ENCODE measurements at regions not wholly inside any gene's neighbourhood (a gene's known extent, or its start where the extent isn't known, plus 50 kb on each side); places are given as distances from the start of the nearest gene placed in this dataset.

DNA sequence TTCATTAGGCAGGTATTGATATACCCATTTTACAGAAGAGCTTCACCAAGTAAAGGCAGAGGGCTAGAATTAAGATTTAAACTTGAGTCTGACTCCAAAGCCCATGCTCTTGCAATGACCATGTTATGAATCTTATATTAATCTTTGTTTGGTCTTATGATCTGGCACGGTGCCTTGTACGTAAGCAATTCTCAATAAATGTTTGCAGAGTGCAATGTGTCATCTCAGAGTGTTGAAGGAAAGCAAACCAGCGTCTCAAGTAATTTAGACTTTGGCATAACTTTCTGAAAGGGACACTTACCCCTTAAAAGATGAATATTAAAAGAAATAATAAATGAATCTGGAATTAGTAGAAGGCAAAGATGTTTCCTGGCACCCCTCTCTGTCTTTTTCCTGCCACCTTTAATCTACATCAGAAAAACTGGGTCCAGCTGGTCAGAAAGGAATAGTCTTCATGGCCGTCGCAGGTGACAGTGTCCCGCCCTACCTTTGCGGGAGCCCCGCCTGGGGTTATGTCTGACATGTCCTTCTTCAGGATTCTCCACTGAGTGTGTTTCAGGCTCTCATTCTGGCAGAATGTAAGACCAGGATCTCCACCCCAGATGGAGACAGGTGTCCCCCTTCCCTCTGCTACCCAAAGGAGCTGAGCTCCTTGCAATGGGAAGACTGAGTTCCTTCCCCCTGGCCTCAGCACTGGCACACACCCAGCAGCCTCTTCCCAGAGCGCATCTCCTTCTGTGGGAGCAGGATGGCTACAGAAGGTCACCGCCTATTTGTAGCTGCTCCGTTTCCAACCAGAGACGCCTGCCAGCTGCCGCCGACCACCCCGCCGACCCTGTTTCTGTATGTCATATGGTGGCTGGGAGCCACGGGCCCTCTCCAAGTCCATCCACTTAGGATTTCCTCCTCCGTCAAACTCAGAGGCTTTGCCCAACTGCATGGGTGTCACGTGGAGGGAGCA is 266.3 kb upstream of the ECI2 start:
- DNase-seq, result no peak

GRCh38 chr6:4399656-4400055 is 264.3 kb upstream of the ECI2 start:
- no peak for DNase-seq

- no peak for DNase-seq
Measured at GRCh38 chr6:4398791-4399190, 263.4 kb upstream of the ECI2 start.

- no peak for DNase-seq
Measured at GRCh38 chr6:4397307-4397706, 261.9 kb upstream of the ECI2 start.

GRCh38 chr6:4396044-4396443 is 260.7 kb upstream of the ECI2 start:
- no peak for DNase-seq

DNA sequence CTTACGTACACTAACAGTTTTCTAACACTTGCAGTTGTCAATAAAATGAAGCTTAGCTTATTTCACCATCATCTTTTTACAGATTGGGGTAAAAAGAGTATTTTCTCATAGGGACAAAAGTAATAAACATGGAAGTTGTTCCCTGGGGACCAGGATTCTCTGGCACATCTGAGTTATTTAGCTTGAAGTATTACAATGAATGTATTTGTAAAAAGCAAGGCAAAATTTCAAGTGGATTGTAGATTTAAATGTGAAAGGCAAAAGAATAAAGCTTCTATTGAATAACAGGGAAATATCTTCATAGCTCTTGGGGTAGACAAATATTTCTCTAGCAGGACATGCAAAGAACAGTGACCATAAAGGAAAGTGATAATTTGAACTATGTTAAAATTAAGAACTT is 260.0 kb upstream of the ECI2 start:
- DNase-seq, result no peak

DNA sequence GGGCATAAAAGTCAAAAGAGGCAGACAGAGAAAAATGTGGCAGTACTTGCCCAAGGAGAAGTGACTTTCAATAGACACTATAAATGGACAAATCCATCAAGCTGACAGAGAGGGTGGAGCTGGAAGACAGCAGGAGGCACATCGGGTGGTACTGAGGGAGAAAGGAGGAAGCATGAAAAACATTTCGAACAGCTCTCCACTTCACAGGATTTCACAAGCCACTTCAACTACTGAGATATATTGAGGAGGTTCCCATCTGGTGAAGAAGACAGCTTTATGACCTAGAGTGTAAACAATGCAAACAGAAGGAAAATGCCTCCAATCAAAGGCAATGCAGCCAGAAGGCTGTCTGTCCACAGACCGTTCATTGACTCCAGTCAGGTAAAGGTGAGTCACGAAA is 259.4 kb upstream of the ECI2 start:
- DNase-seq, result no peak

DNA sequence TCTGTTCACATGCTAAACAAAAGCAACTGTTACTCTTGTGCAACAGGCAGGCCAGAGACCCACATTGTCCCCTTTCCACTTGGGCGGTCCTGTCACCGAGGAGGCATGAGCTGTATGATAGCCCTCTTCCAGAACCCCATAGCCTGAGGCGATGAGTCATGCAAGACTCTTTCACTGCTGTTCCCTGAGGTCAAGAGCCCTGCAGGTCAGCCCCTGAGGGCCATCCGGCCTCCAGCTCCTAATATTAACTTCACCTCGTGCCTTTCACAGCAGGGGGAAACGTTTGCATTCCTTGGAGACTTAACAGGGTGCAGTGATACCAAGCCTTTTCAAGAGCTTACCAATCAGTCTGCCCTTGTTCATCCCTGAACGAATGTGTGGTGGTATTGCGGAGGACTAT is 253.3 kb upstream of the ECI2 start:
- no peak for DNase-seq

GRCh38 chr6:4384656-4385055 is 249.3 kb upstream of the ECI2 start:
- DNase-seq, result no peak

GRCh38 chr6:4383910-4384638 is 248.7 kb upstream of the ECI2 start:
- DNase-seq, result no peak

DNA sequence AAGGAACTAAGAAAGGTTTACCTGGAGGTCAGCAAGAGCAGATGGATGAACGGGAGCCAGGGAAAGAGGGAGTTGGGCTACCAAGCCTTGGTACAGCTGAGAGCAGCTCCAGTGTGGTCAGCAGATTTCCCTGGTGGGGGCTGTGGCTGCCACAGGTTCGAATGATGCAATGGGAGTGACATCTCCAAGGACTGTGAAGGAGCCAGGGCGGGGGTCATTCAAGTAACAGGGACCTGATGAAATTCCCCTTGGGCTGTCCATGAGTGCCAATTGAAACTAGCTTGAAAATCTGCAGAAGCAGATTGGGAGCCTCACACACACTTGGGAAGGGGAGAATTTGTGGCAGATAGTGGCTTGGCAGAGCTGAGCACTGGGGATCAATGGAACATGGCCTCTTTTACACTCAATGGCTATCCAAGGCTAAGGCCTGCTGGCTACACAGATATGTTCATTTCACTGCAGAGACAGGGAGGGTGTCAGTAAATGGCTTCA is 247.0 kb upstream of the ECI2 start:
- DNase-seq, result no peak

DNA sequence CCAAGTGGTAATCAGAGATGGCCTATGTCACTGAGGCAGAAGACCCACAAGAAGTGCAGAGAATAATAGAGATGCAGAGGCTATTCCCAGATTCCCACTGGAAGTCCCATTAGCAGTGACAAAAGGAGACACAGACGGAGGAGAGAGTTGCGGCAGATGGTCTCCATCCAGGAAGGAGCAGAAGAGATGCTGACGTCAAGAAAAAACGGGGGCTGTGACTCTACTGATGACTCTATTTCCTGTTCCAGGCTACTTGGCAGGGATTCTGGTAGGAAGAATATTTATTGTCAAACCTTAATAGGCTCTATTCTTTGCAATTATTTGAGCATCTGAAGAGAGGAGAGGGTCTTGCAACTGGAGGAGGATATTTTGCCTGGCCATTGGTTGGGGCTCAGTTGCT is 246.0 kb upstream of the ECI2 start:
- no peak for DNase-seq

DNA sequence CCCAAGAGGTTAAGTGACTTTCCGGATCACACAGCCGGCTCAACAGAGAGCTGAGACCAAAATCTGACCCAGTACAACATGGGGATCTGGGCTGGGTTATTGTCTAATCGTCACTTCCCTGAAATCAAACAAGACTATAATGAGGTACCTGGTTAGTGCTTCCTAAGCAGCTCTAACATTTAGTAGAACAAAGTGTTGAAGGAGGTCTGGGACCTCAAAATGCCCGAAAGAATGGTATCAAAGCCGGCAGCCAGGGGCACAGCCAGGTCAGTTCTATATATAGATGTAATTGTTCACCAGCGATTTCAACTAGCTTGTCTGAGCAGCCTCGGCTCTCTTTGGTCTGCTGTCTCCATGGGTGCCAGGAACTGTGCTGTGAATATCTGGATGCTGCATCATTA is 245.5 kb upstream of the ECI2 start:
- DNase-seq, result no peak

- DNase-seq, result no peak
Measured at GRCh38 chr6:4379958-4380357, 244.6 kb upstream of the ECI2 start.

DNA sequence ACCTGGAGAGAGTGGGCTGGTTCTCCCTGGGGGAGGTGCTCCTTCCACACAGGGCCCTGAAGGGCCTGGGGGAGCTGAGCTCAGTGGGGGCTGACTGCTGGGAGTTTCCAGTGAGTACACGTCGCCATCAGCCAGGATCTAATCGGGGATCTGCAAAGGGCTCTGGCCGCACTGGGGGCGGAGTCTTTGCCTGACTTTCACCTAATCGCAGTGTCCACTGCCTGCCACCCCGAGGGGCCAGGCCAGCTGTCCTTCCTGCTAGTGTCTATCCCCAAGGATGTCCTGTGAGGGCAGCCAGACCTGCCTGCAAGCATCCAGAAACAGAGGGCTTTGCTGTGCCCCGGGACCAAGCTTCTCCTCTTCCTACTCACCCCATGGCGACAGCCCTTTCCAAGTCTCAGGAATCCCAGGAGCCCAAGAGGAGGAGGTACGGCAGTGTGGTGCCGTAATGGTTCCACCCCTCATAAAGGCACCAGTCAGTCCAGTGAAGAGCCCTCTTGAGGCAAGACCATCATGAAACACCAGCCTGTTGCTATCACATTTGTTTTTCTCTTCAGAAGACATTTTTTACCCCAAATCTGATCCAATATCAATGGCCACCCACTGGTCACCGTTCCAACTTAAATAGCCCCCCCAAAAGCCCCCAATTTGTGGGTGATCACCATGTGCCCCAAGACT is 243.1 kb upstream of the ECI2 start:
- no peak for DNase-seq

DNA sequence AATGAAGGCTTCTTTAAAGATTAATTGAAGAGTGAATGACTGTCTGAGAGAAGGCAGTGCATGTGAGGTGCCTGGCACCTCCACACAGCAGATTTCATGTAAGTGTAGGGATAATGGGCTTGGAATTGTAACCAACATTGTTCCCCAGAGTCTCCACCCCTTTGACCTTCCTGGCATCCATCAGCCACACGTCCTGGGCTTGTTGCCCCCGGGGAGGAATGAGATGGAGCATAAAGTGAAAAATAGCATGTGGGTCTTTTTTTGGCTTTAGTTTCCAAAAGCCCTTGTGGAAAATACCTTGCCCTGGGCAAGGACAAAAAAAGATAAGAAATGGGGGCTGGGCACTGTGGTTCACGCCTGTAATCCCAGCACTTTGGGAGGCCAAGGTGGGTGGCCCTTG is 242.2 kb upstream of the ECI2 start:
- DNase-seq, result no peak

DNA sequence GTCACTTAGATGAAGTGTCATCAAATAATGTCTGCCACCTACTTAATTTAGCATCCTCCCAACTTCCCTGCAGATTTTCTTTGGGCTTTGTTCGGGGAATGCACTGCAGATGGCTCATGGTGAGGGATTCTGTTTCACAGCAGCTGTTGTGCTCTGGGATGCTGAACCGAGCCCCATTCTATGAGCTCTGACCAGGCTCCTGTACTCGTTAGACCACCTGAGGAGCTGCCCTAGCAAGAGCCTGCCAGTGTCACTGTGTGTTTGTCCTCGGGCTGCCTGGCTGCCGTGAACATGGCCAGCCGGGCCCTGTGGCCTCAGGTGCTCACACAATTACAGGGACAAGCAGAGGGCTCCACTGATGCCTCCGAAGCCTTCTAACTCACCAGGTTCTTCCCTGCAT is 238.8 kb upstream of the ECI2 start:
- DNase-seq, result no peak

DNA sequence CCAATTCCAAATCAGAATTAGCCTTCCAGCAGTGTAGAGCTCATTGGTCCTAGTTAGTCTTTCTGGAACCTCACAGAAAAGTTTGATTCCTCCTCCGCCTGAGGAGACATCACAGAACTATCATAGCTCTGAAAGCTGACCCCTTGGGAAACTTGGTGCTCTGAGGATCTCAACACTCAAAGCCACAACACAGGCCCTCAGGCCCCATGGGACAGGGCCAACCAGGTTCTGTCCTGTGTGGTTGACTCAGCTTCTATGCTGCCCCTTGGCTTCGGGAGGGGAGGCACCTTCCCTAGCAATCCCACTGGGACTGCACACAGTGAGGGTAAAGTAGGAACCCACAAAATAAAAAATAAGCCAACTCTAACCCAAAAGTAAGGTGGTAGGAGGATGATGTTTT is 237.5 kb upstream of the ECI2 start:
- no peak for DNase-seq

GRCh38 chr6:4371207-4371921 is 236.0 kb upstream of the ECI2 start:
- DNase-seq, result no peak

GRCh38 chr6:4370066-4370465 is 234.7 kb upstream of the ECI2 start:
- DNase-seq, result no peak

DNA sequence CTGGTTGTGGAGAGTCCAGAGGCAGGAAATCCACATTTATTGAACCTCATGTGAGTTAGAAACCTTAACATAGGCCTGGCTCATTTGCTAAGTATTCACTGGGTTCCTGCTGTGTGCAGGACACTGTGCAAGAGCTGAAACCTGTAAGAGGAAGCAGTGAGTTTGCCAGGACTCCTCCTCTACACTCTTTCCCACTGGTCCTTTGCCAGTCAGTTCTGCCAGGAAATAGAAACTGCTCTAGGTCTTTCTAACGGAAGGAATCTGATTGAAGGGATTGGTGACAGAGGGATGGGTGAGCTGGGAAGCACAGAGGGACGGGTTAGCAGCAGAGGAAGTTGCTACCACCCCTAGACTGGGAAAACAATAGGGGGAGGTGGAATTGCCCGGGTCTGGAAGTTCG is 234.2 kb upstream of the ECI2 start:
- no peak for DNase-seq

DNA sequence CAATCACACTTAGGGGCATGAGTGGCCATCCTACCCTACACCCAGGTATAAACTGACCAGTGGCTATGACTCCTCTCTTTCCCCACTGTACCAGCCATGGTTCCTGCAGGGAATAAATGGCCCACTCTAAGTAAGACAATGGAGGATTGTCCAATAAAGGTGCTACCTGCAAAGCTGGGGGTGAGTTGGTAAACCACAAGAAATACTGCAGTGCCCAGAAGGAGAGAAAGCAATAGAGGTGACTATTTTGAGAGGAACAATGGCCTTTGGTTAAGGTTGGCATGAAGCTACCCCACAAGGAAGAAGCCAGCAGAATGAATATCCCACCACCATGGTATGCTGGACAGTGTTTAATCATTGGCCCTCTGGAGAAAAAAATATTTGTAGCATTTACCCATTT is 233.3 kb upstream of the ECI2 start:
- DNase-seq, result no peak

GRCh38 chr6:4367643-4368042 is 232.3 kb upstream of the ECI2 start:
- DNase-seq, result no peak

Data from activated effector memory CD4-positive, alpha-beta T cell treated with anti-CD3 and anti-CD28 coated beads, Interleukin-2, amount 50 U/mL, for 16 hours (primary cell).